ENCODE measurements at regions not wholly inside any gene's neighbourhood (a gene's known extent, or its start where the extent isn't known, plus 50 kb on each side); places are given as distances from the start of the nearest gene placed in this dataset.
"Not testable (repeated sequence)": the region's sequence is repeated elsewhere in the genome, so short reads cannot be mapped to it uniquely, and the experiment has no call there.

DNA sequence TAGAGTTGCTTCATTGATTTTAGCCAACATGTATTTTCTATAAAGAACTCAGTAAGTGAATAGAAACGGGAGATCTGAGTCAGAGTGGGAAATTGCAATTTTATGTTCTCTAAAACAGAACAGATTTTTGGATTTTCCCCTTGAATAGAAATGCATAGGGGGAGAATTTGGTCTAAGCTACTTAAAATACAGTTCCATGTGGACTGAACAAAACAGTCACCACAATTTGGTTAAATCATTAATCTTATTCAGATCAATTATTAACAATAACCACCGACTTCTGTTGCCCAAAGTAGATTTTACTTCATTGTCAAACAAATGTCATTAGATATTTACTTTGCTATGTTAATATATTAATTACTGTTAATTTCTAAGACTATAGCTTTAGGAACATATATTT lies 107.7 kb downstream of the SCG2 start:
- H3K27ac ChIP-seq, result no peak overlapping the region
- TF ChIP-seq, protein P1, sequence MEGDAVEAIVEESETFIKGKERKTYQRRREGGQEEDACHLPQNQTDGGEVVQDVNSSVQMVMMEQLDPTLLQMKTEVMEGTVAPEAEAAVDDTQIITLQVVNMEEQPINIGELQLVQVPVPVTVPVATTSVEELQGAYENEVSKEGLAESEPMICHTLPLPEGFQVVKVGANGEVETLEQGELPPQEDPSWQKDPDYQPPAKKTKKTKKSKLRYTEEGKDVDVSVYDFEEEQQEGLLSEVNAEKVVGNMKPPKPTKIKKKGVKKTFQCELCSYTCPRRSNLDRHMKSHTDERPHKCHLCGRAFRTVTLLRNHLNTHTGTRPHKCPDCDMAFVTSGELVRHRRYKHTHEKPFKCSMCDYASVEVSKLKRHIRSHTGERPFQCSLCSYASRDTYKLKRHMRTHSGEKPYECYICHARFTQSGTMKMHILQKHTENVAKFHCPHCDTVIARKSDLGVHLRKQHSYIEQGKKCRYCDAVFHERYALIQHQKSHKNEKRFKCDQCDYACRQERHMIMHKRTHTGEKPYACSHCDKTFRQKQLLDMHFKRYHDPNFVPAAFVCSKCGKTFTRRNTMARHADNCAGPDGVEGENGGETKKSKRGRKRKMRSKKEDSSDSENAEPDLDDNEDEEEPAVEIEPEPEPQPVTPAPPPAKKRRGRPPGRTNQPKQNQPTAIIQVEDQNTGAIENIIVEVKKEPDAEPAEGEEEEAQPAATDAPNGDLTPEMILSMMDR (conservative IDR thresholded peaks at IDR 0.05; ENCODE audit: low read depth, low read length), result no peak
- no peak overlapping the region for H3K9ac ChIP-seq
- H4K20me1 ChIP-seq (ENCODE audit: insufficient read depth), result no peaks in the 10 kb centered on the region
- no peak overlapping the region for H3K4me2 ChIP-seq
- H3K27me3 ChIP-seq (ENCODE audit: insufficient read depth, low read depth), result no peaks in the 10 kb centered on the region
- H3K79me2 ChIP-seq (ENCODE audit: insufficient read depth, low read depth), result no peaks in the 10 kb centered on the region
- no peaks in the 10 kb centered on the region for H3K36me3 ChIP-seq (ENCODE audit: insufficient read depth)
- H3K4me1 ChIP-seq (ENCODE audit: low read depth, poor library complexity, severe bottlenecking), result no peaks in the 10 kb centered on the region
- no peak overlapping the region for H3K4me3 ChIP-seq (IDR thresholded peaks at IDR 0.05; ENCODE audit: insufficient read depth, low read depth, low read length)
- H2AFZ ChIP-seq (ENCODE audit: low read depth), result no peak overlapping the region

DNA sequence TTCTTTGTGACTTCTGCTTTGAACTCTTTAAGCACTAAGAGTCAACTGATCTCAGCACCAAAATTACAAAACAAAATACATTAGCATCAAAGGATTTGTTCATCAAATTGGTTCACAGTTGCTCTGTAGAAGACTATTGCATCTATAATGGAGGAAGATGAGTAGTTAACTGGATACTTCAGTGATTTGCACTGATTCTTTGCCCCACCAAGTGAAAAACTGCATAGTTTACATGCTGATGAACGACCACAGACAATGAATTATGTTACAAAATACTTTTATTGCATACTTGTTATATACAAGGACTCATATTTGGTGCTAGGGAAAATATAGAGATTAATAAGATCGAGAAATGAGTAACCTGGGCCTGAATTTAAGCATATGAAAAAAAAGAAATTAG lies 107.2 kb downstream of the SCG2 start:
- no peaks in the 10 kb centered on the region for H3K79me2 ChIP-seq (ENCODE audit: insufficient read depth, low read depth)
- no peaks in the 10 kb centered on the region for H3K27me3 ChIP-seq (ENCODE audit: insufficient read depth, low read depth)
- H3K9ac ChIP-seq, result no peak overlapping the region
- no peak overlapping the region for H3K4me2 ChIP-seq
- H3K4me3 ChIP-seq (IDR thresholded peaks at IDR 0.05; ENCODE audit: insufficient read depth, low read depth, low read length), result no peak overlapping the region
- H2AFZ ChIP-seq (ENCODE audit: low read depth), result no peak overlapping the region
- no peaks in the 10 kb centered on the region for H3K36me3 ChIP-seq (ENCODE audit: insufficient read depth)
- H4K20me1 ChIP-seq (ENCODE audit: insufficient read depth), result no peaks in the 10 kb centered on the region
- no peaks in the 10 kb centered on the region for H3K4me1 ChIP-seq (ENCODE audit: low read depth, poor library complexity, severe bottlenecking)
- no peak overlapping the region for H3K27ac ChIP-seq
- TF ChIP-seq, protein P1 (conservative IDR thresholded peaks at IDR 0.05; ENCODE audit: low read depth, low read length), result no peak

DNA sequence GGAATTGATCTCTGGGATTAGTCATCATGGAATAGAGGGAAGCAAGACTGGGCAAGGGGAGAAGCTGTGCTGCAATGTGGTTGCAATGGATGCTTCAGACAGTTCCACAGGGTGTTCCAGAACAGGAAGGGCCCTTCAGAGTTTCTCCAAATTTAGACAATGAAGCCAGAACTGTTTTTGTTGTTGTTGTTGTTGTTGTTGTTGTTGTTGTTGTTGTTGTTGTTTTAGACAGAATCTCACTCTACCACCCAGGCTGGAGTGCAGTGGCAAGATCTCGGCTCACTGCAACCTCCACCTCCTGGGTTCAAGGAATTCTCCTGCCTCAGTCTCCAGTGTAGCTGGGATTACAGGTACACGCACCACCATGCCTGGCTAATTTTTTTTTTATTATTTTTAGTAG lies 105.3 kb downstream of the SCG2 start:
- H3K36me3 ChIP-seq (ENCODE audit: insufficient read depth); H3K79me2 ChIP-seq (ENCODE audit: insufficient read depth, low read depth); H4K20me1 ChIP-seq (ENCODE audit: insufficient read depth); H2AFZ ChIP-seq (ENCODE audit: low read depth); H3K4me3 ChIP-seq (IDR thresholded peaks at IDR 0.05; ENCODE audit: insufficient read depth, low read depth, low read length); H3K27ac ChIP-seq; H3K4me1 ChIP-seq (ENCODE audit: low read depth, poor library complexity, severe bottlenecking); H3K9ac ChIP-seq; H3K4me2 ChIP-seq; H3K27me3 ChIP-seq (ENCODE audit: insufficient read depth, low read depth): not testable (repeated sequence)

DNA sequence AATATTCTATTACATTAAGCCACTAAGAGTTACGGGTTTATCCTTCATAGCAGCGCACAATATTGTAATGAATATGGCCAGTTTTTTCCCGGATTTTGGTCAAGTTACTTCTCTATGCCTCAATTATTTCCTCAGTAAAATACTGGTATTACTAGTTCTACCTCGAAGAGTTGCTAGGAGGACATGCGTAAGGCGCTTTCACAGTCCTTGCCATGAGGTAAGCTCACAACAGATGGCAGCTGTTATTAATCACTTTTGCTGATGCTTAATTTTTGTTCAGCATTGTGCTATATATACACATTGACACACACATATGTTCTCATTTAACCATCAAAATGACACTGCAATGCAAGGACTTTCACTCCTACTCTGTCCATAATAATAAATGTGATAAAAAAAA lies 101.5 kb downstream of the SCG2 start:
- Histone ChIP-seq H3K4me1 (ENCODE audit: low read depth, poor library complexity, severe bottlenecking) (no peaks in the 10 kb centered on the region), H3K9ac (no peak overlapping the region), H4K20me1 (ENCODE audit: insufficient read depth) (no peaks in the 10 kb centered on the region), H3K27ac (no peak overlapping the region), H3K4me3 (IDR thresholded peaks at IDR 0.05; ENCODE audit: insufficient read depth, low read depth, low read length) (no peak overlapping the region), H3K36me3 (ENCODE audit: insufficient read depth) (no peaks in the 10 kb centered on the region), H3K27me3 (ENCODE audit: insufficient read depth, low read depth) (no peaks in the 10 kb centered on the region), H2AFZ (ENCODE audit: low read depth) (no peak overlapping the region), H3K4me2 (no peak overlapping the region), H3K79me2 (ENCODE audit: insufficient read depth, low read depth) (no peaks in the 10 kb centered on the region)
- TF ChIP-seq, protein P1 (conservative IDR thresholded peaks at IDR 0.05; ENCODE audit: low read depth, low read length), result no peak

DNA sequence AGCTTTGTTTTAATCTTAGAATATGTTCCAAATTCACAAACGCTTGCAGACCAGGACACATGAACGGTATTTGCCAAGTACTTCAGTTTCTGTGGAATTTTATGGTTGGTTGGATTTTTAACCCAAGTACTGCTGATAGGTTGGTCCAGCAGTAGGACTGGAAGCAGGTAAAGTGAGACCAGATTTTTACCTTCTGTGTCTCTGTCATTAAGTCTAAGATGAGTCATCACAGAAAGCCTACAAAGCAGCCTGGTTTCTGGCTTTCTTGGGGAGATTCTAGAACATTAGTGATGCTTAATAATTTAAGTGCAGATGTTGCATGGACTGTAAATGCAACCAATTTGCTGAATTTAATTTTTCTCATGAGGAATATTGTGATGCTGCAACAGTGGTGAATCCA lies 100.5 kb downstream of the SCG2 start:
- H2AFZ ChIP-seq (ENCODE audit: low read depth), result no peak overlapping the region
- no peaks in the 10 kb centered on the region for H3K36me3 ChIP-seq (ENCODE audit: insufficient read depth)
- no peak overlapping the region for H3K27ac ChIP-seq
- H3K27me3 ChIP-seq (ENCODE audit: insufficient read depth, low read depth), result no peaks in the 10 kb centered on the region
- H3K79me2 ChIP-seq (ENCODE audit: insufficient read depth, low read depth), result no peaks in the 10 kb centered on the region
- no peak overlapping the region for H3K9ac ChIP-seq
- no peak overlapping the region for H3K4me2 ChIP-seq
- no peak overlapping the region for H3K4me3 ChIP-seq (IDR thresholded peaks at IDR 0.05; ENCODE audit: insufficient read depth, low read depth, low read length)
- H4K20me1 ChIP-seq (ENCODE audit: insufficient read depth), result no peaks in the 10 kb centered on the region
- H3K4me1 ChIP-seq (ENCODE audit: low read depth, poor library complexity, severe bottlenecking), result no peaks in the 10 kb centered on the region
- TF ChIP-seq, protein P1 (conservative IDR thresholded peaks at IDR 0.05; ENCODE audit: low read depth, low read length), result no peak

Measured in KMS-11 (cell line).